Upper lobe of right lung (tissue), 1 donor: ENCODE measurements at regions not wholly inside any gene's neighbourhood (a gene's known extent, or its start where the extent isn't known, plus 50 kb on each side); places are given as distances from the start of the nearest gene placed in this dataset.

ENCODE experiments used
- ATAC-seq: fragments of 200-7000 bp; cut with Tn5 transposase; one replicate; pipeline ENCODE4 v1.9.1; 2020; ENCODE audit warnings: mild to moderate bottlenecking, moderate library complexity
- DNase-seq: peaks from one replicate; pipeline ENCODE4 v3.0.0-alpha.2; 2020
- H3K27ac ChIP-seq: fragments of 200-600 bp; one replicate; pipeline ENCODE4 v1.8.0; 2022
- H3K27me3 ChIP-seq: fragments of 200-600 bp; one replicate; pipeline ENCODE4 v1.8.0; 2022; ENCODE audit warnings: mild to moderate bottlenecking
- H3K36me3 ChIP-seq: fragments of 200-600 bp; one replicate; pipeline ENCODE4 v1.8.0; 2022
- H3K4me1 ChIP-seq: fragments of 200-600 bp; one replicate; pipeline ENCODE4 v1.8.0; 2022
- H3K4me3 ChIP-seq: fragments of 200-600 bp; one replicate; pipeline ENCODE4 v1.8.0; 2022; ENCODE audit warnings: mild to moderate bottlenecking
- H3K9me3 ChIP-seq: fragments of 200-600 bp; one replicate; pipeline ENCODE4 v1.8.0; 2022
- intact Hi-C: fragments of 100-400 bp; cut with DNase I; formaldehyde crosslinking; loops from one replicate; pipeline ENCODE4 v1.11.0; 2022
- TF ChIP-seq, protein P1 (sequence below): fragments of 200-600 bp; IDR thresholded peaks from one replicate; pipeline ENCODE4 v1.8.0; 2022; ENCODE audit warnings: antibody characterized with exemption
- donor health status: DM: no; HTN: yes; CAD: no; lungs with severe emphysema.

DNA sequence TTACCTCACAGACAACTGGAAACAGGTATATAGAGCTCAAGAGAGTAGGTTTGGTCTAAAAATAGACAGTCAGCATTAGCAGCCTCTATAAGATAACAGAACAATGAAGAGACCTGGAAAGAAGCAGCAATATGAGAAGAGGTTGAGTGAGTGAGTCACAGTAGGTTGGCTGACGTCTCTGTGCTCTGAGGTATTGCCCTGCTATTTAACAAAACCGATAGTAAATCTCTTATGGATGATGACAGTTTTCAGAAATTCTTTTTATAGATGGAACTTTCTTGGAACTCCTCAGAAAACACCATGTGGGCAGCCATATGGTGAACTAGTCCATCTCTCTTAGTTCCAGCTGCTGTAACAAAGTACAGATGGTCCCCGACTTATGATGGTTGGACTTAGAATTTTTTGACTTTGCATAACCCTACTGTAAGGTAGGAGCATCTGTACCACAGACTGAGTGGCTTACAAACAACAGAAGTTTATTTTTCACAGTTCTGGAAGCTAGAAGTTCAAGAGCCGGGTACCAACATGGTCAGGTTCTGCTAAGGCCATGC lies 123.5 kb downstream of the MBD2 start:
- no peaks in the 10 kb centered on the region for H3K27me3 ChIP-seq
- H3K4me3 ChIP-seq: no peak overlapping the region
- no peaks in the 10 kb centered on the region for H3K36me3 ChIP-seq
- ATAC-seq (no peak), DNase-seq (no peak)
- TF ChIP-seq, protein P1, sequence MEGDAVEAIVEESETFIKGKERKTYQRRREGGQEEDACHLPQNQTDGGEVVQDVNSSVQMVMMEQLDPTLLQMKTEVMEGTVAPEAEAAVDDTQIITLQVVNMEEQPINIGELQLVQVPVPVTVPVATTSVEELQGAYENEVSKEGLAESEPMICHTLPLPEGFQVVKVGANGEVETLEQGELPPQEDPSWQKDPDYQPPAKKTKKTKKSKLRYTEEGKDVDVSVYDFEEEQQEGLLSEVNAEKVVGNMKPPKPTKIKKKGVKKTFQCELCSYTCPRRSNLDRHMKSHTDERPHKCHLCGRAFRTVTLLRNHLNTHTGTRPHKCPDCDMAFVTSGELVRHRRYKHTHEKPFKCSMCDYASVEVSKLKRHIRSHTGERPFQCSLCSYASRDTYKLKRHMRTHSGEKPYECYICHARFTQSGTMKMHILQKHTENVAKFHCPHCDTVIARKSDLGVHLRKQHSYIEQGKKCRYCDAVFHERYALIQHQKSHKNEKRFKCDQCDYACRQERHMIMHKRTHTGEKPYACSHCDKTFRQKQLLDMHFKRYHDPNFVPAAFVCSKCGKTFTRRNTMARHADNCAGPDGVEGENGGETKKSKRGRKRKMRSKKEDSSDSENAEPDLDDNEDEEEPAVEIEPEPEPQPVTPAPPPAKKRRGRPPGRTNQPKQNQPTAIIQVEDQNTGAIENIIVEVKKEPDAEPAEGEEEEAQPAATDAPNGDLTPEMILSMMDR: no peak
- H3K9me3 ChIP-seq: no peaks in the 10 kb centered on the region
- no peaks in the 10 kb centered on the region for H3K4me1 ChIP-seq
- H3K27ac ChIP-seq: no peak overlapping the region
- intact Hi-C loops: loop anchor here (10.0 kb wide), 1 partner anchor 56 kb away; no protein-coding TSS in a partner anchor

DNA sequence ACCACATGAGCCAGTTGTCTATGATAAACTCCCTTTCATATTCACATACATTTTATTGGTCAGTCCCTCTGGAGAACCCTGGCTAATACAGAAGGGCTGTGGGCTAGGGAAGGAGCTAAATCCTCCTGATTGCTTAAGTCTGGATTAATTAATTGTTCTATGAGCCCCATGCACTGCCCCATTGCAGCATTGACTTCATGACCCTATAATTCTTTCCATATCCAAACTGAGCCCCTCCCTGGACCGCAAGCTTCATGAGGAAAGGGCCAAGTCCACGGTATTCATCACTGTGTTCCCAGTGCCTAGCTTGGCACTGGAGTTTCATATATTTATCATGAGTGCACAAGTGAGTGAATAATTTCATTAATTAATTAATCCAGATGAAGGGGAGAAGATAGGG lies 124.0 kb downstream of the MBD2 start:
- intact Hi-C loops: loop anchor here (10.0 kb wide), 1 partner anchor 56 kb away; no protein-coding TSS in a partner anchor
- Histone ChIP-seq H3K9me3 (no peaks in the 10 kb centered on the region), H3K4me1 (no peaks in the 10 kb centered on the region), H3K27ac (no peak overlapping the region), H3K4me3 (no peak overlapping the region), H3K36me3 (no peaks in the 10 kb centered on the region), H3K27me3 (no peaks in the 10 kb centered on the region)
- TF ChIP-seq, protein P1: no peak
- ATAC-seq (no peak), DNase-seq (no peak)

DNA sequence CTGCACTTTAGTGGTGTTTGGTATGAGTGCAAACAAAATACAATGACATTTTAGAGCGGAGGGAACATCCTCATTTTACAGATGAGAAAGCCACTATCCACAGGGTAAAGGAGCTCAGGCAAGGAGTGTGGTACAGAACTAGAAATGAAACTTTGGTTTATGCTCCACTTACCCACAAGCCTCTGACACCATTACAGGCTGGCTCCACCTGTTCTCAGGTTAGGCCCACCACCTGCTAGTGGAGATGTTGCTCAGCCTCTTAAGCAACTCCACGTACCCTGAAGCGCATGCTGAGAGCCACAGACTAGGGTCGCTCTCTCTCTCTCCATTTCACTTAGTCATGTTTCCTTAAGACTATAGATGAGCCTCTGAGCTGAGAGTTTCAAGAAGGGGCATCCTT lies 130.0 kb downstream of the MBD2 start:
- H3K4me1 ChIP-seq: no peaks in the 10 kb centered on the region
- H3K27me3 ChIP-seq: no peaks in the 10 kb centered on the region
- H3K27ac ChIP-seq: no peak overlapping the region
- TF ChIP-seq, protein P1: no peak
- no peak for ATAC-seq
- no peaks in the 10 kb centered on the region for H3K9me3 ChIP-seq
- no peak for DNase-seq
- no peaks in the 10 kb centered on the region for H3K36me3 ChIP-seq
- intact Hi-C loops: no loop called here
- no peak overlapping the region for H3K4me3 ChIP-seq

DNA sequence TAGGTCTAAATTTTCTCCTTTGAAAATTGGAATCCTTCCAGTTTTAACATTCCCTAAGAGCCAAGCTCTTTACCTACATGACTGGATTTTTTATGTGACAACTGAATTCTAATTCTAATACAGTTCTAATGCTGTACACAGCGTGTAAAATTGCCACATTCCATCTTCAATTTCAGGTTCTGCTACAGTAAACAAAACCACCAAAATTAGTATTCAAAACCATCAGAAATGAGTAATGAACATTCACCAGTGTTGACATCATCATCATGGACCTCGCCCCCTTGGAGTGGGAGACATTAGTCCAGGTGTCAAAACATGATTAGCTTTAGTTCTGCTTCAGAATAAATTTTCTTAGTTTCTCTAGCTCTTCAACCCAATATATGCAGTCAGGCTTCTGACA lies 133.6 kb downstream of the MBD2 start:
- Histone ChIP-seq H3K27ac (no peak overlapping the region), H3K27me3 (no peaks in the 10 kb centered on the region), H3K9me3 (no peaks in the 10 kb centered on the region), H3K36me3 (no peaks in the 10 kb centered on the region), H3K4me3 (no peak overlapping the region), H3K4me1 (no peaks in the 10 kb centered on the region)
- ATAC-seq (no peak), DNase-seq (no peak)
- intact Hi-C loops: no loop called here
- TF ChIP-seq, protein P1: no peak

DNA sequence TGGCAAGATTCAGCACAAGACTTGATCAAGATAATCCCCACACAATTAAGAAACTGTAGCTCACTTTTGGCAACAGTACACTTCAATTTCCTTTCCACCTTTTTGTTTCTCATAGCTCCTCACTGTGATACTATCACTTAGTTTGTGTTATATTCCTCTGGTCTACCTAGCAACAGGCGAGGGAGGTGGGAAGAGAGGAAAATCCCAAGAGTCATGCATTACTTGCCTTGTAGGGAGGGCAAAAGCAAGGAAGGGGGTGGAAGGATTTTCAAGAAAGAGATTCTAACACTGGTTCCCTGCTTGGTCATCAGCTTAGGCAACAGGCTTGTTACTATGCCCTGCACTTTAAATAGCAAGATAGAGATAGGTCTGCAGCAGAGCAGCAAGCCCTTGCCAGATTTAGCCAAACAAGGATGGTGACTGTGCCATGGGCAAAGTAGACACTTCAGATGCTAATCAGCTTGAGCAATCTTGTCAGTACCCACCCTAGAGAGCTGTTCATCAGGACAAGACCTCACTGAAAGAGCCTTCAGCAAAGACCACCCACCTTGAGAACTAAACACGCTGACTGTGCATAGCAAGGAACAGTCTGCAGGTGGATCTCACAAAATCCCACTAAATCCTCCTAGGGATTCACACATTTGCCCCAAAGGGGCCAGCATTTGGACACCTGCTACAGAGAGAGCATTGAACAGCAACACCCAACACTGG lies 134.6 kb downstream of the MBD2 start:
- TF ChIP-seq, protein P1: no peak
- no peak for ATAC-seq
- Histone ChIP-seq H3K27me3 (no peaks in the 10 kb centered on the region), H3K4me1 (no peaks in the 10 kb centered on the region), H3K36me3 (no peaks in the 10 kb centered on the region), H3K4me3 (no peak overlapping the region), H3K27ac (no peak overlapping the region), H3K9me3 (no peaks in the 10 kb centered on the region)
- intact Hi-C loops: no loop called here
- no peak for DNase-seq
